HG03469 (cell line): ENCODE measurements at regions not wholly inside any gene's neighbourhood (a gene's known extent, or its start where the extent isn't known, plus 50 kb on each side); places are given as distances from the start of the nearest gene placed in this dataset.

Experiments
- ATAC-seq: cut with Tn5 transposase; IDR thresholded peaks from one replicate; pipeline ENCODE4 v1.9.1; 2021; ENCODE audit warnings: mild to moderate bottlenecking, moderate library complexity, moderate number of reproducible peaks; ENCODE audit not compliant: unreplicated experiment

DNA sequence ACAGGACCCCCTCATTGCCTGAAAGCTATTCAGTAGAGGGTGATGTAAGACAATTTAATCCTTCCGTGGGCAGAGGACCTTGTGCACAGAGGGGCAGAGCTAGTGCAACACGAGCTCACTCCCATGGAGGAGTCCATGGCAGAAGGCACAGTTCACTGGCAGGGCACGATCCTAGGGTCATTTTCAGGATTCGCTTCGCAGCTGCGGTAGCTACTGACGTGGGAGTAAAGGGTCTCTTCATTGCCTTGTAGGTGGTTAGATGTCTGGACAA lies 207.8 kb downstream of the FOXO1 start:
- no peak for ATAC-seq

DNA sequence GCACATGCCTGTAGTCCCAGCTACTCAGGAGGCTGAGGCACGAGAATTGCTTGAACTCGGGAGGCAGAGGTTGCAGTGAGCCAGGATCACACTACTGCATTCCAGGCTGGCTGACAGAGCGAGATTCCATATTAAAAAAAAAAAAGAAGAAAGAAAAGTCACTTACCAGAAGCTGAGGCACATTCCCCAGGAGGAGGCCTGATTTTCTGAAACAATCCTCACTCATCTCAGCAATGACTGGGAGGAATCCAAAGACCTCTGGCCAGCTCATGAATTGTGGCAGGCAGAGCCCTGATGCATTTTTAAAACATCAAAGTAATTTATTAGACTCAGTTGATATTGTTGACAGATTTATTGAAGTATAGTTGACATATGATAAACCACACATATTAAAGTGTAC lies 206.3 kb downstream of the FOXO1 start:
- ATAC-seq: no peak

DNA sequence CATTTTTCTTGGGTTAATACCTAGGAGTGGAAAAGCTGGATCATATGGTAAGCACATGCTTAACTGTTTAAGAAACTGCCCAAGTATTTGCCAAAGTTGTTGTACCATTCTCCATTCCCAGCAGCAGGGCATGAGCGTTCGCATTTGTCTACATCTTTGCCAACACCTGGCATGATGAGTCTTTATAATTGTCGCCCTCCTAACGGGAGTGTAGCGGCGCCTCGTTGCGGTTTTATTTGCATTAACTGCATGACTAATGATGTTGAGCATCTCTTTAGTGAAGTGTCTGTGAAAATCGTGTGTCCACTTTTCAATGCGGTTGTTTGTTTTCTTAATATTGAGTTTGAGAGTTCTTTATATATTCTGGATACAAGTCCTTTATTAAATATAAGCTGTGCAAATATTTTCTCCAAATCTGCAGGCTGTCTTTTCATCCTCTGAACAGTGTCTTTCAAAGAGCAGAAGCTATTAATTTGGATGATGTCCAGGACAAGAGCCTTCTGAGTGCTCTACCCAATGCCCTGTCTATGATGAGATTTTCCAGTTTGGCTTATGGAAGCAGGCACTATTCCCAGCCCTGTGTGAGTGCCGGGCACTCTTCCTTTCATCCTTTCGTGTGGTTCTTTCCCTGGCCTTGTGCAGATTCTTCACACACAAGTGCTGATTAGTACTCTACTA lies 202.0 kb downstream of the FOXO1 start:
- ATAC-seq: no peak

DNA sequence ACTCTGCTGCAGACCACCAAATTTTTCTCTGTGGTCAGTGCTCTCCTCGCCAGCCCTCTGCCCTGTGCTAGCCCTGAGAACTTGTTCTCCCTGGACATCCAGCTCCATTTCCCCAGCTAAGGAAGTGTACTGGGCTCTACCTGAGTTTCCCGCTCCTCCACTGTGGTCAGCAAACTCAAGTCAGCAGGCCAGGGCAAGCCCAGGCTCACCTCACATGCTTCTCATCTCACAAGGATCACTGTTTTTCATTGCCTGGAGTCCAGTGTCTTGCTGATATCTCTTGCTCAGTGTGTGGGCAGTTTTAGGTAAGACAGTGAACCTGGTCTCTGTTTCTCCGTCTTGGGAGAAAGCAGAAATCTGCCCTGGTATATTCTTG lies 201.4 kb downstream of the FOXO1 start:
- ATAC-seq: no peak

DNA sequence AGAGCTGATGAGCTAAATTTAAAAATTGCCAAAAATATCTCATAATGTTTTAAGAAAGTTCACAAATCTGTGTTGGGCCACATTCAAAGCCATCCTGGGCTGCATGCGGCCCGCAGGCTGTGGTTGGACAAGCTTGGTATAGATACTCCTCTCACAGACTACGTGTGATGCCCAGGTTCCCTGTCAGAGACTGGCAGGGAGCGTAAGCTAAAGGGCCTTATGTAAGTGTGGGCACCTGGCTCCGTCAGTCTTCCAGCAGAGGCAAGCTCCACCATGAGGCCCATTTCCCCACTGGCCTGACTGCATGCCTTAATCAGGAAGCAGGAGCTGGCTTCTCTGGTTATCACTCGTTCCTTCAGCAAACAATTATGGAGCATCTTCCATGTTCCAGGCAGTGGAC lies 200.2 kb downstream of the FOXO1 start:
- ATAC-seq: no peak

DNA sequence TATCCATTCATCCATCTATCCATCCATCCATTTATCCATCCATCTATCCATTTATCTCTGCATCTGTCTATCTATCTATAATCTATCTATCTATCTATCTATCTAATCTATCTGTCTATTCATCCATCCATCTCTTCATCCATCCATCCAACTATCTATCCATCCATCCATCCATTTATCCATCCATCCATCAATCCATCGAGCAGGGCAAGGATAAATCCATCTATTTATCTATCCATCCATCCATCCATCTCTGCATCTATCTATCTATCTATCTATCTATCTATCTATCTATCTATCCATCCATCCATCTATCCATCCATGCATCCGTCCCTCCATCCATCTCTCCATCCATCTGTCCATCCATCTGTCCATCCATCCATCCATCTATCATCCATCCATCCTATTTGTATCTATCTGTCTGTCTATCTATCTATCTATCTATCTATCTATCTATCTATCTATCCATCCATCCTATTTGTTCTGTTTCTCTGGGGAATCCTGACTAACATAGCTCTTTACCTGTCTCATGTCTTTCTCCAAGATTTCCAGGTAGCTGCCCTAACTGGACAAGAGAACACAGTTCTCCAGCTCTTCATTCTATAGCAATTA lies 198.1 kb downstream of the FOXO1 start:
- no peak for ATAC-seq

DNA sequence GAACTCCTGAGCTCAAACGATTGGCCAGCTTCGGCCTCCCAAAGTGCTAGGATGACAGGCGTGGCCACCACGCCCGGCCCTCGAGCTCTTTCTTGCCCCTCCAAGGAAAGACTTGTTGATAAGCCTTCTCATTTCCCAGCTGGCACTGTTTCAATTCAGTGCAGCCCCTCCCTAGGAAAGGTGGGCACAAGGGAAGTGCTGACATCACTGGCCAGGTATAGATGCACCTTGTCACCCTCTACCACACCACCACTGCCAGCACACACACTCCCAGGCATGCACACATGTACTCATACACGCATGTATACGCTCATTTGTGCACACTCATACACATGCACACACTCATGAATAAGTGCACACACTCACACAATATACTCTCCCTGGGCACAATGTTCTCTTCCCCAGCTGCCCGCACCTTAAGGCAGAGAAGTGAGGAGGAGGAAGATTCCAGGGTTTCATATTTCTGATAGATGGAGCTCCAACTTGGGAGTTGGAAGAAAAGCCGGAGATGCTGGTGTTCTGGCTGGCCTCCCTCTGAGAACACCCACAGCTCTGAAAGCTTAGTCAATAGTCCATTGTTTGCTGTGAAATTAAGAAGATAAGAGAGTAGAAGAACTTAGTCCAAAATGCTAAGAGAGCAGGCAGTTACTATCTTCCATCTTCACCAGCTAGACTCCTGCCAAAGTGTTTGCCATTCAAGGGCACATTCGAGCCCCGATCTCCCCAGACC lies 196.7 kb downstream of the FOXO1 start:
- ATAC-seq: no peak

DNA sequence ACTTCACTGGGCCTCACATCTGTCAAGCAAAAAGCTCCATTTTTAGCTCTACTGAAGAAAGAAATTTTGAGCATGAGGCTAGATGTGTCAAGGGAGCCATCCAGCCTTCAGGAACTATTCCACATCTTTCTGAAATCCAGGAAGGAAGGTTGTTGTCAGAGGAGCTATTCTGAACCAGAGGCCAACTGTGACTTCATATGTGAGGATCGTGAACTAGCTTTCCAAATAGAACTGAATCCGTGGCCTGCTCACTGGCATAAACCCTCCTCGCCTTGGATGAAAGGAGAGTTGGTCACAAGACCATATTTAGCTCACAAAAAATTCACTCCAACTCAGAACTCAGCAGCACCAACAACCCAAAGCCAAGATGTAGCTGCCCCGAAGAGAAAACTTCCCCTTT lies 195.8 kb downstream of the FOXO1 start:
- no peak for ATAC-seq

DNA sequence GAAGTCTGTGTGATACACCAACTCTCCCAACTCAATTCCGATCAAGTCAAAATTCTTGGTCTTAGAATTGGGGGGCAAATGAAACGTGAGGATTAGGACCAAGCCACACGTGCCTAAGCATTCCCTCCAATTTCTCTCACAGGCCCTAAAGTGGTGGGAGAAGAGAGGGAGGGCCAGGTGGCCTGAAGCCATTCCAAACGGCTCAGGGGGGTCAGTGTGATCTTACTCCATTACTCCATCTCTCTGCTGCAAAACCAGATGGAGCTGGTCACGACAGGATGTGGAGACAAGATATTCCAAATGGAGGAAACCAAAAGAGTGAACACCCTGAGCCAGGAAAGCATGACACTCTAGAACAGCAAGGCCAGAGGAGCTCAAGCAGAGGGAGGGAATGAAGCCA lies 195.4 kb downstream of the FOXO1 start:
- no peak for ATAC-seq

DNA sequence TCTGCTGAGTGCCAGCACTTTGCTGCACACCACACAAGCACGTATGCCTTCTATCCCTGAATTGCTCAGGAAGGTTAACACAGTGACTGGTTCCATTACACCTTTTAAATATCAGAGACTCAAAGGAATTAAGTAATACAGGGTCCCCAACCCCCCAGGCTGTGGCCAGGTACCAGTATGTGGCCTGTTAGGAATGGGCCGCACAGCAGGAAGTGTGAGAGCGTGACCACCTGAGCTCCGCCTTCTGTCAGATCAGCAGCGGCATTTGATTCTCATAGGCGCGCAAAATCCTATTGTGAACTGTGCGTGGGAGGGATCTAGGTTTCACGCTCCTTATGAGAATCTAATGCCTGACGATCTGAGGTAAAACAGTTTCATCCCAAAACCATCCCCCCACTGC lies 194.5 kb downstream of the FOXO1 start:
- ATAC-seq: no peak

DNA sequence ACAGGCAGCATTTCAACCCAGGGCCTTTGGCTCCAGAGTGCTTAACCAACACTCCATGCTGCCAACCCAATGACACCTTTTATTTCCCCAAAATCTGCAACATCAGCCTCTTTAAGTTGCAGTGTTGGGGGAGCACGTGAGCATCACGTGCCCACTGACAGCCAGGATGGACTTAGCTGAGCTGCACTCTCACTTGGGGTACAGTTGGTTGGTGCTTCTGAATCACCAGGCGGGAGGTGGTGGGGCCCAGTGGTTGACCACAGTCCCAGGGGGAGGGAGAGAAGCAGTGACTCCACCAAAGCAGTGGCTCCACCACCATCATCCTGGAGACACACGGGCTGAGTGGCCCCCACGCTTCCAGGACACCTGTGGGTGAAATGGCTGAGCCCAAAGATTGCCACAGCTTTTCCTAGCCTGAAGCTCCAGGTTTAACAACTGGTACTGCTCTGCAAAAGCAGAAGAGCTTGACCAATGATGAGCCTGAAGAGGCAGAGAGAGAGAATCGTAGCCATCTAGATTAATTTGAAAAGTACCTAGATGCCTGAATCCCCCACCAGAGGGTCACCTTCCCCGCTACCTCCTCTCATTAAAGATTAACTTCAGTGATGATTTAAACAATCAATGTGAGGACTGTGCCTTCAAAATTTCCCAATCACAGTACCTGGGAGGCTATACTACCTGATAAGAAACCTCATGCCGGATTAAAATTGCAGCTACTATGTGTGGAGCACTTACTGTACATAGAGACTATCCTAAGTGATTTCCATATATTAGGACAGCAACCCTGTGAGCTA lies 193.8 kb downstream of the FOXO1 start:
- no peak for ATAC-seq

DNA sequence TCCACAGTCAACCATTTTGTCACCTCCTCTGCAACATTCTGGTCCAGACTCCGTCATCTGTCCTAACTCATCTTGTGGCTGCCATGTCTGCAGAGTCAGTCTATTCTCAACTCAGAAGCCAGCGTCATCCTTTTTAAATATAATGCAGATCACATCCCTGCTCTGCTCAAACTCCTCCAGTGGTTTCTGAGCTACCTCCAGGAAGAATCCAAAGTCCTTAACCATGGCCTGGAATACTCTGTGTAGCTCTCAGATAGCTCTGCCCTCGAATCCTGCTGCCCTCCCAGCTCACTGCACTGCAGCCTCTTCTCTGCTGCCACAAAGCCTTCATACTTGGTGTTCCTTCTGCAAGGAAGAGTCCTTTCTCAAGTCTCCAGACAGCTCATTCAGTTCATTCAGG lies 190.8 kb downstream of the FOXO1 start:
- ATAC-seq: no peak

DNA sequence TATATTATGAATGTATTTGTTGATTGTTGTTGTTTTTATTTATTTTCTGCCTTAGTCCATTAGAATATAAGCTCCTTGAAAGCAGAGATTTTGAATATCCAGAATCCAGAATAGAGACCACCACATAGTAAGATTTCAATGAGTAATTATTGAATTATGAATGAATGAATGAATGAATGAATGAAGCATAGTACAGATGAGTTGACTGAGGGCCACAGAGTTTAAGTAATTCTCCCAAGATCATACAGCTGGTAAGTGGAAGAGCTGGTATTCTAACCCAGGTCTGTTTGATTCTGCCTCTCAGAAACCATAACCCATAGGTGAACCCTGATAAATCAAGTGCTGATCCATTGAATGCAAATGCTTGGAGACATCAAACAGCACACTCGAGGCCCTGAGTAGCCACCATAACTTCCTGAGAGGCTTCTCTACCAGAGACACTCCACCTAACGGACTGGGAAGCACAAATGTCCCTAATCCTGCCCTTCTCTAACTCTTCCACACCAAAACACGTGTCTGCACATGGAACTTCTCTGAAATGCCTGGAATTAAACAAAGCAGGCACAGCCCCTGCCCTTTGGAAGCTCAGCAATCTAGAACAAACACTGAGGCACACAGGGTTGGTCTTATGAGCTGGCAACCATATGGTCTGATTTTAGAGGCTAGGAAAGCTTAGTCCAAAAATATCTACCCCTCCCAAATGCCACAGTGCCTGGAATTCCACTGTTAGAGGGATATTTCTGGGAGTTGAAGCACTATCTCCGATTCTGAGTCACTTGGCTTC lies 190.1 kb downstream of the FOXO1 start:
- ATAC-seq: no peak

DNA sequence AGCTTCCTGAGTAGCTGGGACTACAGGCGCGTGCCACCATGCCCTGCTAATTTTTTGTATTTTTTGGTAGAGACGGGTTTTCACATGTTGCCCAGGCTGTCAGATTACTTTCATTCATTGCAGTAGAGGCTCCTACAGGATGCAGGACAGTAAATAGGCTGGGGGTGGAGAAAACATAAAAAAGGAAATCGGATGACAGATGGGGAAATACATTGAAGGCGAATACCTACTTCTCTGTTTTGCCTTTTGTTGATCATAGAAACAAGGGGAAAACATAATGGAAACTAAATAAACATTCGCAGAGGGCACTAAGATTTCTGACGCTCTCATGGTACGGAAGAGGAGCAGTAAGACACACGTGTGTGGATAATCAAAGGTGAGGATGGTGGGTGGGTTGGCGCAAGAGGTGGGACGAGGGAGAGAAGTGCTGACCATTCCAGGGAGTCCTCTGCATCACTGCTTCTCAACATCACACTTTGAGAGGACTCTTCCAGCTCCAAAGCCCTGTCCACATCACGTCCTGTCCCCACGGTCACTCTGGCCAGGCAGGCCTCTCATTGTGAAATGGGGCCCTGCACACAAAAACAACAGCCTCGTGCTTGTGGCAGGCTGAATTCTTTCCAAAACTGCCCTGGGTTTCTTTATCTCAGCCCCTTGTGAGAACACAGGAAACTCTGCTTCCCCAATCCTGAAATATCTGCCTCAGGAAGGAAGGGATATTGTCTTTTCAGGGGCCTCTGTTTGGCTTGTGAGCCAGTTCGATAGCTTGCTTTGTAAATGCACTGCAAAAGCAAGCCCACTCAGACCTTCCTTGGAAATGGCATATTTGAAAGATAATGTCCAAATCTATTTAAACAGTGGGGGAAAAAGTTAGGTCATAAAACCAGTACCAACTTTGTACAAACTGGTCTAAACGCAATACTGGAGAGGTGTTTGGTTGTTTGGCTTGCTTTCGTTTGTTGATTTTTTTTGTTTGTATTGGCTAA lies 188.5 kb downstream of the FOXO1 start:
- no peak for ATAC-seq

DNA sequence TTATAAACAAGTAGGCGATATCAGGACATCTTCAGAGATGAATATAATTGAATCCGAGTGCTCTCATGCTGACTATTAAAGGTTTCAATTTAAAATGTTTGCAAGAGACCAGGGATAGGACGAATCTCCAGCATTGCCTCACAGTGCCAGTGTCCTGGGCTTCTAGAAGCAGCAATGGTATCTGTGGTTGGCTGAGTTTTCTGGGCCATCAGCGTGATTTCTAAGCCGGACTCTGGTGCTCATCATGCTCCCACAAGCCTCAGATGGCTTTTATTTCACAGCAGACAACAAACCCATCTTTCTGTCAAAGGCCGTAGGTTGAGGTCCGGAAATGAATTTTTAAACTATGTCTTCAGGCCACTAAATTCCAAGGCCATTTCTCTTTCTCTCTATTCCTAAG lies 187.7 kb downstream of the FOXO1 start:
- ATAC-seq: no peak

DNA sequence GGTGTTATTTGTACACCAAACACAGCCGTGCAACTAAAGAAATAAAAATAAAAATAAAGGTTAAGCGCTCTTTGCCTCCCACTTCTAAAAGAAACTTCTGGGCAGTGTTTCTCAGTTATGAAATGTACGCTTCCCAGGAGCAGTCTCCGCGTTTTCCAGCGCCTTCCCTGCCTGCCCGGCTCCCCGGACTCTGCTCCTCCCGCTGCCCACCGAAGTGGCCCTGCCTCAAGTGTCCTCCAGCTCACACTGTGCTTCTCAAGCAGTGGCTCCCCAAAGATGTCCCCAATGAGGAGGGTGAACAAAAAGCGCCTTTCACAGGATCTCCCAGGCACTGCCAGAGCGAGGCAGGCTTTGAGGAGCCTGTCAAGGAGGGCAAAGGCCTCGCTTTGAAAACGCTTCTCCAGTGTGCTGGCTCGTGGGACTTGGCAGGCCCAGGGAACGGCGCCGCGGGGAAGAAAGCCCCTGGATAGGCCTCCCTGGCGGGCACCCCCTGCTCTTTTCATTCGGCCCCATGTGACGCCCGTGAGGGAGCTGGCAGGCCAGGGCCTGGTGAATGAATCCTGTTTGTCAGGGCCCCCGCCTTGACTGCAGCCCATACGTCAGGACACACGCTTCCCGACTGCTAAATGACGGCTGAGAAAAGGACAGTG lies 187.1 kb downstream of the FOXO1 start:
- ATAC-seq: no peak

DNA sequence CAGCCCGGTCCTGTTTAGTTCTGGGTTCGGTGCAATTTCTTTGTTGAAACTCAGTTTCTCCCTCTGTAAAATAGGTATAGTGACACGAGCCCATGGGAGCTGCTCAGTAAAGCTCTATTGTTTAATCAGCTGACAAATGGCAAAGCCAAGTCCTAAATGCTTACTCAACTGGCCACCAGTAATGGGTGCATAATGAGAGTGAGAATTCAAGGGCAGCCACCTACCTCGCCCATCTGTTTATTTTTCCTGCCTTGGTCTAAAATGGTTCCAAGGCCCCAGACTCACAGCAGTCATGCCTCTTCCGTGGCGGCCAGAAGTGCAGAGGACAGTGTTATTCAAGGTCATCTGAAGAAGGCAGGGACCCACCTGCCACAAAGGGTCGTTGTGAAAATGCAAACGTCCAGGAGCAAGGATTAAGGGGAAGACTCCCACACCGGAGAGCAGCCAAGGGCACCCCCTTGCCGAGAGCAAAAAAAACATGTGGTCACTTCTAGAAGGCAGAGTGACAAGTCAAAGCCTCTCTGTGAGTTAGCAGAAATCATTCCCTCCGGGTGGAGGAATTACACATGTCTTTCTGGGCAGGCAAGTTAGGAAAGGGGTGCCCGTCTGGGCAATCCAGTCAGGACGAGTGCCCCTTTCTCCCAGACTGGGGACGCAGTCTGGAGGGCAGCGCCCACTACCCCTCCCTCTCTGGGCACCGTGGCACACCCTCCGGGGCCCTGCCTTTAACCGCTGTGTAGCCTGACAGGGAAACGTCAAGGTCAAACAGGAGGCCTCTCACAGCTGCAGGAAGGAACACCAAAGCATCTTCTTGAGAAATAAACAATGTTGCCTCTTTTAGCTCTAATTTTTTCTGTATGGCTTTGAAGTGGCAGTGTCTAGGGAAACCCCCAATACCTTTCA lies 186.2 kb downstream of the FOXO1 start:
- ATAC-seq: no peak

DNA sequence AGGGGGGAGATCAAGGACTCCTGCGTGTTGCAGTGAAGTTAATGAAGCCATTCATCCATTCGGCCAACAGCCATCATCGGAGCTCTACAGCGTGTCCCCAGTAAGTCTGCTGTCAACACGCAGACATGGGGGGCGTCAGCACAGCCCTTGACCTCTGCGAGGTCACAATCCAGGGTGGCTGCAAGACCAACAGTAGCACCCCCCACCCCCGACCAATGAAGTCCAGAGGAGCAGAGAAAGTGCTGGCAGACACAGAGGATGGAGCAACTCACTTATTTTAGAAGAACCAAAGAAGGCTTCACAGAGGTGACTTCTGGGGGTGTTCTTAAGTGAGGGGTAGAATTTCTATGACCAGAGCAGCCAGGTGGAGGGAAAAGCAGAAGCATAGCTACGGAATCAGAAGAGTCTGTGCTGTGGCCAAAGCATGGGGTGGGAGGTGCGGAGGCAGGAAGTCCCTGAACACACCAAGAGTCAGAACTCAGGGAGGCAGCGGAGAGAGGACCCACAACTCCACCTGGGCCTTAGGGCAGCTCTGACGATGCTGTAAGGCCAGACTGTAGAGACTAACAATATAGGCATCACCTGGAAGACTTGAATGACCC lies 185.4 kb downstream of the FOXO1 start:
- no peak for ATAC-seq
